Endothelial cell of umbilical vein (primary cell): ENCODE measurements at regions not wholly inside any gene's neighbourhood (a gene's known extent, or its start where the extent isn't known, plus 50 kb on each side); places are given as distances from the start of the nearest gene placed in this dataset.

Experiments used
- BruUV-seq: library from RNA; stranded (reverse); fragments of 400-500 nt; replicated peaks from 2 replicates; lab custom pipeline; 2021; lab: Mats Ljungman, UMichigan
- CTCF ChIA-PET: fragments of 300-600, 350-600 bp; sonication (Branson Sonifier 250); formaldehyde crosslinking; loops from one replicate; lab custom pipeline; 2021; ENCODE audit warnings: antibody characterized with exemption, inconsistent platforms; lab: Charles Lee
- POLR2A ChIA-PET: fragments of 300-600, 350-600 bp; sonication (Branson Sonifier 250); formaldehyde crosslinking; loops from one replicate; lab custom pipeline; 2021; ENCODE audit warnings: antibody characterized with exemption, inconsistent platforms; lab: Charles Lee
- DNase-seq: peaks from one replicate; pipeline ENCODE4 v3.0.0-alpha.2; 2011; ENCODE audit warnings: low read depth, low spot score
- FAIRE-seq: peaks from 2 replicates; lab custom pipeline; 2011; peaks lifted over from hg19 to GRCh38; lab: Jason Lieb, UNC
- H2AFZ ChIP-seq: 2 replicates; pipeline ENCODE4 v1.6.0; 2012; ENCODE audit warnings: low read depth, low read length, control low read depth, inconsistent platforms
- H3K27ac ChIP-seq: 2 replicates; pipeline ENCODE4 v1.5.1; 2011; ENCODE audit warnings: low read depth, mild to moderate bottlenecking, control low read depth, low read length, moderate library complexity; ENCODE audit not compliant: insufficient read depth
- H3K27me3 ChIP-seq, 2 experiments: 2 replicates each; pipeline versions ENCODE4 v1.6.0 to v1.6.1; 2011; ENCODE audit warnings: low read length in 2 of 2, mixed read lengths in 1 of 2; ENCODE audit not compliant: control insufficient read depth in 2 of 2, insufficient read depth in 2 of 2
- H3K36me3 ChIP-seq, 2 experiments: 2 replicates in 1 of 2; 3 replicates in 1 of 2; pipeline ENCODE4 v1.5.1; 2011; ENCODE audit warnings: low read length in 2 of 2, mild to moderate bottlenecking in 1 of 2, moderate library complexity in 1 of 2; ENCODE audit not compliant: control insufficient read depth in 2 of 2, insufficient read depth in 2 of 2; ENCODE audit errors: extremely low read depth in 1 of 2
- H3K4me1 ChIP-seq: 3 replicates; pipeline ENCODE4 v1.5.1; 2011; ENCODE audit warnings: mild to moderate bottlenecking, low read length; ENCODE audit not compliant: control insufficient read depth, insufficient read depth; ENCODE audit errors: extremely low read depth
- H3K4me2 ChIP-seq: 2 replicates; pipeline ENCODE4 v1.6.1; 2011; ENCODE audit warnings: low read length, control low read depth, mixed read lengths; ENCODE audit not compliant: insufficient read depth
- H3K4me3 ChIP-seq, 3 experiments: fragments of 200-600 bp in 1 of 3; sonication (generic), shearing (Covaris generic) in 1 of 3; replicated peaks in 1 of 3; 2 replicates each; pipeline ENCODE4 v1.5.1; 2011 to 2016; ENCODE audit warnings: control low read depth in 3 of 3, low read length in 3 of 3, mild to moderate bottlenecking in 2 of 3, inconsistent platforms in 1 of 3, low read depth in 1 of 3, moderate library complexity in 1 of 3; ENCODE audit not compliant: insufficient read depth in 1 of 3
- H3K79me2 ChIP-seq: 2 replicates; pipeline ENCODE4 v1.6.0; 2012; ENCODE audit warnings: low read length, inconsistent platforms; ENCODE audit not compliant: control insufficient read depth, insufficient read depth
- H3K9ac ChIP-seq: replicated peaks from 2 replicates; pipeline ENCODE3; 2011; ENCODE audit warnings: low read length, control low read depth; ENCODE audit not compliant: insufficient read depth; ENCODE audit errors: extremely low read depth
- H3K9me1 ChIP-seq: replicated peaks from 3 replicates; pipeline ENCODE4 v1.6.0; 2011; ENCODE audit warnings: mild to moderate bottlenecking, low read length; ENCODE audit not compliant: control insufficient read depth, insufficient read depth; ENCODE audit errors: extremely low read depth
- H3K9me3 ChIP-seq: replicated peaks from 2 replicates; pipeline ENCODE4 v1.5.1; 2012; ENCODE audit warnings: low read length, inconsistent platforms; ENCODE audit not compliant: control insufficient read depth, insufficient read depth
- H4K20me1 ChIP-seq: replicated peaks from 2 replicates; pipeline ENCODE3; 2011; ENCODE audit warnings: mild to moderate bottlenecking, low read length; ENCODE audit not compliant: control insufficient read depth, insufficient read depth; ENCODE audit errors: extremely low read depth
- FOS ChIP-seq: IDR thresholded peaks from 2 replicates; pipeline ENCODE4 v1.6.1; 2011; ENCODE audit warnings: mild to moderate bottlenecking, low read length, moderate library complexity, borderline replicate concordance; ENCODE audit not compliant: insufficient read depth
- GATA2 ChIP-seq: IDR thresholded peaks from 2 replicates; pipeline ENCODE4 v1.7.0; 2011; ENCODE audit warnings: low read depth, mild to moderate bottlenecking, moderate library complexity, mixed read lengths, low read length; ENCODE audit not compliant: insufficient read length, insufficient read depth
- JUN ChIP-seq: IDR thresholded peaks from 2 replicates; pipeline ENCODE4 v1.6.1; 2011; ENCODE audit warnings: borderline replicate concordance, low read depth; ENCODE audit not compliant: insufficient read length, insufficient read depth
- MYC ChIP-seq: IDR thresholded peaks from one replicate; pipeline ENCODE4 v1.6.1; 2011; ENCODE audit warnings: mild to moderate bottlenecking, low read depth, low read length
- POLR2A ChIP-seq: IDR thresholded peaks from 2 replicates; pipeline ENCODE4 v1.6.1; 2012; ENCODE audit warnings: low read depth, mild to moderate bottlenecking, control low read depth, low read length
- dilution Hi-C: fragments of 300-500 bp; cut with MboI; formaldehyde crosslinking; loops from one replicate; pipeline ENCODE4 v1.15.0; 2019; ENCODE audit warnings: low sequenced_read_pairs; ENCODE audit not compliant: extremely low pct_ligation_motif_present
- intact Hi-C: fragments of 100-400 bp; cut with micrococcal nuclease; formaldehyde crosslinking; loops from one replicate; pipeline ENCODE4 v1.10.0; 2022
- TF ChIP-seq, protein P1 (sequence below): IDR thresholded peaks from 2 replicates; pipeline ENCODE4 v1.6.1; 2011; ENCODE audit not compliant: insufficient read depth, insufficient read length
- TF ChIP-seq, protein P2 (sequence below), 2 donors: IDR thresholded peaks; 1 replicate in 1 of 2; 2 replicates in 1 of 2; pipeline ENCODE4 v1.5.1; 2011; ENCODE audit warnings: low read length in 2 of 2, mild to moderate bottlenecking in 2 of 2, moderate library complexity in 2 of 2, control low read depth in 1 of 2, inconsistent platforms in 1 of 2, low read depth in 1 of 2; ENCODE audit not compliant: insufficient read depth in 1 of 2; ENCODE audit errors: extremely low read depth in 1 of 2

DNA sequence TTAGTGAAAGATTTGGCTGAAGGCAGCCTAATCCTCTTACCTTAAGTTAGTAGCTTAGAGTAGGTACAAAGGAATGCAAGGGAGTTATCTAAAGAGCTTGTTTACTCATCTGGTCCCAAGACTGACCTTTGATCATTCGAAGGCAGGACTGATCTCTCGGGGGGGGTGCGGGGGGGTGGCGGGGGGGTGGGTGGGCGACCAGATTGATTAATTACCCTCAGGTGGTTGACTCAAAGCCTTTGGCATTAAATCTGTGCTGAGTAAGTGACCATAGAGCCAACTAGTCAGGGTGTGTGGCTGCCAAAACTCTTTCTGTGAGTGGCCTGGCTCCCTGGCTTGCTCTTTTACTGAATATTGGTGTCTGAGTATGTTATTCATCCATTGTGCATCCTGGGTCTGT, 731.9 kb upstream of the FBXO33 start:
- FAIRE-seq, result no peak
- Histone ChIP-seq H3K4me3 (no peak overlapping the region), H3K79me2 (no peaks in the 10 kb centered on the region), H2AFZ (no peak overlapping the region), H4K20me1 (no peaks in the 10 kb centered on the region), H3K27me3 (no peaks in the 10 kb centered on the region), H3K9me3 (no peaks in the 10 kb centered on the region), H3K9me1 (no peaks in the 10 kb centered on the region), H3K4me2 (no peak overlapping the region), H3K4me1 (no peaks in the 10 kb centered on the region), H3K36me3 (no peaks in the 10 kb centered on the region), H3K9ac (no peak overlapping the region), H3K27ac (no peak overlapping the region)
- POLR2A ChIA-PET, result no interaction called here
- intact Hi-C loops, result no loop called here
- dilution Hi-C loops, result no loop called here
- no TSS peak for BruUV-seq
- CTCF ChIA-PET, result interaction anchor here (0.6 kb wide), 1 partner anchor 1445 kb away, joined by 3 read pairs; no protein-coding TSS in a partner anchor
- TF ChIP-seq GATA2, result no peak
- no peak for TF ChIP-seq JUN
- TF ChIP-seq, protein P1, sequence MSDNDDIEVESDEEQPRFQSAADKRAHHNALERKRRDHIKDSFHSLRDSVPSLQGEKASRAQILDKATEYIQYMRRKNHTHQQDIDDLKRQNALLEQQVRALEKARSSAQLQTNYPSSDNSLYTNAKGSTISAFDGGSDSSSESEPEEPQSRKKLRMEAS, result no peak
- TF ChIP-seq POLR2A, result no peak
- no peak for TF ChIP-seq MYC
- no peak for TF ChIP-seq FOS
- no peak for DNase-seq

DNA sequence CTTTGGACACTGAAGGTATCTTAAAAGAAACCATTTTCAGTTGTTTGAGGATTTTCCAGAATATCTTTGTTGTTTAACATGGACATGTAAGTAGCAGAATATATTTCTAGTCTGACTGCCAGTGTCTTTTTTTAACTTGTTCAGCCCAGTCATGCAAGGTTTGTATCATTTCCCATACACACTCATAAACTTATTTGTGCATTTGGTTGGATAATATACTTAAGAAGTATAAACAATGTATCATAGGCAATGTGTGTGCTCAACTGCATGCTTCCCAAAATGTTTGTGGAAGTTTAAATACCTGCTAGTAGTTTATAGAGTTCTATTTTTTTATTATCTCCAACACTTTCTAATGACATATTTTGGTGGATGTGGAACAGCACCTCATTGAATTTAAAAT, 707.4 kb upstream of the FBXO33 start:
- Histone ChIP-seq H3K9me1 (no peaks in the 10 kb centered on the region), H3K79me2 (no peaks in the 10 kb centered on the region), H3K36me3 (no peaks in the 10 kb centered on the region), H2AFZ (no peak overlapping the region), H3K9me3 (no peaks in the 10 kb centered on the region), H3K27ac (no peak overlapping the region), H3K4me1 (no peaks in the 10 kb centered on the region), H4K20me1 (no peaks in the 10 kb centered on the region), H3K4me3 (no peak overlapping the region), H3K4me2 (no peak overlapping the region), H3K27me3 (no peaks in the 10 kb centered on the region), H3K9ac (no peak overlapping the region)
- ChIA-PET POLR2A (no interaction called here), CTCF (no interaction called here)
- dilution Hi-C loops, result no loop called here
- FAIRE-seq (no peak), DNase-seq (no peak)
- no TSS peak for BruUV-seq
- TF ChIP-seq GATA2, result no peak
- TF ChIP-seq, protein P2, sequence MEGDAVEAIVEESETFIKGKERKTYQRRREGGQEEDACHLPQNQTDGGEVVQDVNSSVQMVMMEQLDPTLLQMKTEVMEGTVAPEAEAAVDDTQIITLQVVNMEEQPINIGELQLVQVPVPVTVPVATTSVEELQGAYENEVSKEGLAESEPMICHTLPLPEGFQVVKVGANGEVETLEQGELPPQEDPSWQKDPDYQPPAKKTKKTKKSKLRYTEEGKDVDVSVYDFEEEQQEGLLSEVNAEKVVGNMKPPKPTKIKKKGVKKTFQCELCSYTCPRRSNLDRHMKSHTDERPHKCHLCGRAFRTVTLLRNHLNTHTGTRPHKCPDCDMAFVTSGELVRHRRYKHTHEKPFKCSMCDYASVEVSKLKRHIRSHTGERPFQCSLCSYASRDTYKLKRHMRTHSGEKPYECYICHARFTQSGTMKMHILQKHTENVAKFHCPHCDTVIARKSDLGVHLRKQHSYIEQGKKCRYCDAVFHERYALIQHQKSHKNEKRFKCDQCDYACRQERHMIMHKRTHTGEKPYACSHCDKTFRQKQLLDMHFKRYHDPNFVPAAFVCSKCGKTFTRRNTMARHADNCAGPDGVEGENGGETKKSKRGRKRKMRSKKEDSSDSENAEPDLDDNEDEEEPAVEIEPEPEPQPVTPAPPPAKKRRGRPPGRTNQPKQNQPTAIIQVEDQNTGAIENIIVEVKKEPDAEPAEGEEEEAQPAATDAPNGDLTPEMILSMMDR (IDR thresholded peaks at IDR 0.05; ENCODE audit: extremely low read depth in 1 of 2, insufficient read depth in 1 of 2, low read depth in 1 of 2, low read length in 2 of 2), result no peak
- TF ChIP-seq, protein P1, result no peak
- intact Hi-C loops, result no loop called here
